Activated B cell treated with CpG ODN at 0.5 μM for 24 hours (primary cell): ENCODE measurements at regions not wholly inside any gene's neighbourhood (a gene's known extent, or its start where the extent isn't known, plus 50 kb on each side); places are given as distances from the start of the nearest gene placed in this dataset.

Experiments used
- ATAC-seq: fragments of 200-7000 bp; cut with Tn5 transposase; one replicate; pipeline ENCODE4 v1.10.0; 2021; ENCODE audit warnings: low read depth, mild to moderate bottlenecking, moderate library complexity
- CTCF ChIA-PET: fragments of 350-600 bp; sonication (Branson Sonifier 250); formaldehyde crosslinking; loops from one replicate; lab custom pipeline; 2021; ENCODE audit warnings: antibody characterized with exemption; lab: Charles Lee
- POLR2A ChIA-PET: fragments of 350-600 bp; sonication (Branson Sonifier 250); formaldehyde crosslinking; loops from one replicate; lab custom pipeline; 2021; ENCODE audit warnings: antibody characterized with exemption; lab: Charles Lee
- DNase-seq: peaks from one replicate; pipeline ENCODE4 v3.0.0; 2022
- H3K27ac Mint-ChIP-seq: one replicate; pipeline ENCODE4 v1.8.0; 2020; ENCODE audit warnings: mixed read lengths
- H3K27me3 Mint-ChIP-seq: one replicate; pipeline ENCODE4 v1.8.0; 2021; ENCODE audit warnings: mixed read lengths
- H3K36me3 Mint-ChIP-seq: one replicate; pipeline ENCODE4 v1.8.0; 2021; ENCODE audit warnings: low read depth, mixed read lengths
- H3K4me1 Mint-ChIP-seq: one replicate; pipeline ENCODE4 v1.8.0; 2021; ENCODE audit warnings: mixed read lengths
- H3K4me3 Mint-ChIP-seq: one replicate; pipeline ENCODE4 v1.8.0; 2020; ENCODE audit warnings: mild to moderate bottlenecking, mixed read lengths
- H3K9me3 Mint-ChIP-seq: one replicate; pipeline ENCODE4 v1.8.0; 2020; ENCODE audit warnings: mixed read lengths
- intact Hi-C: fragments of 100-400 bp; cut with micrococcal nuclease; formaldehyde crosslinking; loops from one replicate; pipeline ENCODE4 v1.15.1; 2024
- TF ChIP-seq, protein P1 (sequence below): fragments of 200-600 bp; IDR thresholded peaks from one replicate; pipeline ENCODE4 v1.8.0; 2022; ENCODE audit warnings: antibody characterized with exemption, mild to moderate bottlenecking

DNA sequence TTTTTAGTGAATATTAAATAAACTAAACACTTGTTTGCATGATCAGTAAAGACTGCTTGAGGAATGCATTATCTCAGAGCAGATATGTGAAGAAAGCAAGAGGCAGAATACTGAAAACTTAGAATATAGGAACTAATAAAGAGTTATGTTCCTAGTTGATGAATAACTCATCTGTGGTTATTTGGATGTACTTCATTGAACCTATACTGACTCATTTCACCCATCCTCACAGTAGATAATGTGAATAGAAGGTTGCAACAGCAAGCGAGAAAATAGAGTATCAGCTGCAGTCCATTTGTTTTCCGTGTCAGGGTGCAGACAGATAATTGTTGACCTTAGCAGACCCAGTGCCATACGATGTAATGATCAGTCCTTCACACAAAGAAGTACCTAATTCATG lies 945.7 kb upstream of the LRRTM1 start:
- no peak for ATAC-seq
- intact Hi-C loops = no loop called here
- no peak for DNase-seq
- Mint-ChIP-seq H3K36me3 (no peaks in the 10 kb centered on the region), H3K9me3 (peaks cover 6% of the 10 kb centered on the region), H3K27me3 (no peaks in the 10 kb centered on the region), H3K27ac (no peak overlapping the region), H3K4me1 (no peaks in the 10 kb centered on the region), H3K4me3 (no peak overlapping the region)
- POLR2A ChIA-PET = no interaction called here
- TF ChIP-seq, protein P1, sequence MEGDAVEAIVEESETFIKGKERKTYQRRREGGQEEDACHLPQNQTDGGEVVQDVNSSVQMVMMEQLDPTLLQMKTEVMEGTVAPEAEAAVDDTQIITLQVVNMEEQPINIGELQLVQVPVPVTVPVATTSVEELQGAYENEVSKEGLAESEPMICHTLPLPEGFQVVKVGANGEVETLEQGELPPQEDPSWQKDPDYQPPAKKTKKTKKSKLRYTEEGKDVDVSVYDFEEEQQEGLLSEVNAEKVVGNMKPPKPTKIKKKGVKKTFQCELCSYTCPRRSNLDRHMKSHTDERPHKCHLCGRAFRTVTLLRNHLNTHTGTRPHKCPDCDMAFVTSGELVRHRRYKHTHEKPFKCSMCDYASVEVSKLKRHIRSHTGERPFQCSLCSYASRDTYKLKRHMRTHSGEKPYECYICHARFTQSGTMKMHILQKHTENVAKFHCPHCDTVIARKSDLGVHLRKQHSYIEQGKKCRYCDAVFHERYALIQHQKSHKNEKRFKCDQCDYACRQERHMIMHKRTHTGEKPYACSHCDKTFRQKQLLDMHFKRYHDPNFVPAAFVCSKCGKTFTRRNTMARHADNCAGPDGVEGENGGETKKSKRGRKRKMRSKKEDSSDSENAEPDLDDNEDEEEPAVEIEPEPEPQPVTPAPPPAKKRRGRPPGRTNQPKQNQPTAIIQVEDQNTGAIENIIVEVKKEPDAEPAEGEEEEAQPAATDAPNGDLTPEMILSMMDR = no peak
- CTCF ChIA-PET = no interaction called here

DNA sequence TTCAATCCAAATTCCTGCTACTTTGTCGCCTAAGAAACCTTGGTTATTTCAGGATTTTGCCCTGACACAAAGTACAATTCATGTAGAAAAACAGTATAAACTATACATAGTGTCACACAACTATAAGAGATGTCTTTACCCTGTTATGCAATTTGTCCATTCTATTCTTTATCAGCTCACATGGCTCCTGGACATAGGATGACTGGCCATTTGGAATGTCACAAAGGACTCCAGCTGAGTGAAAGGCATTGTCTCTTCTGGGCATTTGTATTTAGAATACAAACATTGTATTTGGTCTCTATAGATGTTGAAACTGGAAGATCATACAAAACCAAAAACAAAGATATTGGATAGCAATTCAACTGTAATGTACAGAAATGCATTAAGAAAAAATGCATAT lies 944.6 kb upstream of the LRRTM1 start:
- no peak overlapping the region for H3K27ac Mint-ChIP-seq
- intact Hi-C loops = no loop called here
- H3K9me3 Mint-ChIP-seq = peaks cover 6% of the 10 kb centered on the region
- POLR2A ChIA-PET = no interaction called here
- no peaks in the 10 kb centered on the region for H3K36me3 Mint-ChIP-seq
- DNase-seq (no peak), ATAC-seq (no peak)
- H3K4me1 Mint-ChIP-seq = no peaks in the 10 kb centered on the region
- CTCF ChIA-PET = no interaction called here
- TF ChIP-seq, protein P1 = no peak
- no peaks in the 10 kb centered on the region for H3K27me3 Mint-ChIP-seq
- H3K4me3 Mint-ChIP-seq = no peak overlapping the region

DNA sequence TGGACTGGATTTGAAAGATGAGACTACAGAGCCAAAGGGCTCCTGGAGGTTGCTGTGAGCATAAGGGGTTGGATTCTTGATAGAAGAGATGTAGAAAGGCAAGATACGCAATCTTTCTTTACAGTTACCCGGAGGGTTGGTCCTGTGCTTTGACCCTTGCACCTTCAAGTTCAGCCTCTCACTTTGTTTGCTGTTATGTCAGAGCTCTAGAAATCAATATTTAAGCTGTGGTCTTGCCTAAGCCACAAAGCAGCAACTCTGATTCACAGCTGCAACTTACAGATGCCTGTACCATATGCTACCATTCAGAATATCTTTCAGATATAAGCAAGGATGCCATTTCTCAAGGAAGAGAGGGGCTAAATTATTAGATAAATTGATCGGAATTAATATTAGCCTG lies 943.1 kb upstream of the LRRTM1 start:
- intact Hi-C loops = no loop called here
- TF ChIP-seq, protein P1 = no peak
- CTCF ChIA-PET = no interaction called here
- H3K27ac Mint-ChIP-seq = no peak overlapping the region
- DNase-seq = no peak
- no peak for ATAC-seq
- no peaks in the 10 kb centered on the region for H3K27me3 Mint-ChIP-seq
- no peaks in the 10 kb centered on the region for H3K36me3 Mint-ChIP-seq
- H3K4me1 Mint-ChIP-seq = no peaks in the 10 kb centered on the region
- no peak overlapping the region for H3K4me3 Mint-ChIP-seq
- POLR2A ChIA-PET = no interaction called here
- peaks cover 2% of the 10 kb centered on the region for H3K9me3 Mint-ChIP-seq

DNA sequence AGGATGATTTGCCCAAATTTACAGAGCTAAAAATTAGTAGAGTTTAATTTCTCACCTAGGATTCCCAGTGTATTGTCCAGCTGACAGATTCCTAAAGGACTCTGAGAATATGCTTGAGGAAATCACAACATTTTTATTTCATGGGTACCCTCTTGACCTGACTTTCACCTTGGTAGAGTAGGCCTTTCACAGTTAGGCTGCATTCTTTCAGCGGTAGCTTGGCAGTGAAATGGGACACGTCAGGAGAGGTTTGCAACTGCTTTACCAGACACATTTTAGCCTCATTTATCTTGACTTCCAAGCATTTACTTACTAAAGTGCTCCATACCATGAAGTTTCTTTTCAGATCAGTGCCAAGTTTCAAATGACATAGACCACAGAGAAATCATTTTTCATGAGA lies 937.9 kb upstream of the LRRTM1 start:
- no peak overlapping the region for H3K27ac Mint-ChIP-seq
- DNase-seq (no peak), ATAC-seq (no peak)
- POLR2A ChIA-PET = no interaction called here
- TF ChIP-seq, protein P1 = no peak
- no peaks in the 10 kb centered on the region for H3K4me1 Mint-ChIP-seq
- intact Hi-C loops = no loop called here
- H3K27me3 Mint-ChIP-seq = no peaks in the 10 kb centered on the region
- peaks cover 3% of the 10 kb centered on the region for H3K9me3 Mint-ChIP-seq
- H3K4me3 Mint-ChIP-seq = no peak overlapping the region
- CTCF ChIA-PET = no interaction called here
- H3K36me3 Mint-ChIP-seq = no peaks in the 10 kb centered on the region

DNA sequence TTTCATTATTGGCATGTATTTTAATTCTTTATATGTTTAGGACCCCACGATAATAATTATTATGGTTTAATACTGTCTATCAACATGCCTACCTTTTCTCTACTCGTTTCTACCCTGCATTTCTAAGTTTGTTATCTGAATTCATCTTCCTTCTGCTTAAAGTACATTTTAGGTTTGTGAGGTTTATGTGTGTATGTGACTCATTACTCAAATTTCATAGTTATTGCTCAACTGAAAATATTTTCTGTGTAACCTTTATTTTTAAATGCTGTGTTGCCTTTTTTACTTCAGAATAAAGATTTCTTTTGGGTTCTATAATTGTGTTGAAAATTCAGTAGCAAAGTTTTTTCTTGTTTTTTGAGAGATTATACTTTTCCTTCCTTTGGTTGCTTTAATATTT lies 933.9 kb upstream of the LRRTM1 start:
- no peak for DNase-seq
- no peaks in the 10 kb centered on the region for H3K4me1 Mint-ChIP-seq
- no peak overlapping the region for H3K4me3 Mint-ChIP-seq
- H3K27ac Mint-ChIP-seq = no peak overlapping the region
- ChIA-PET CTCF (no interaction called here), POLR2A (no interaction called here)
- TF ChIP-seq, protein P1 = no peak
- H3K27me3 Mint-ChIP-seq = no peaks in the 10 kb centered on the region
- intact Hi-C loops = no loop called here
- H3K9me3 Mint-ChIP-seq = peaks cover 3% of the 10 kb centered on the region
- H3K36me3 Mint-ChIP-seq = no peaks in the 10 kb centered on the region
- ATAC-seq = no peak
